ENCODE measurements at regions not wholly inside any gene's neighbourhood (a gene's known extent, or its start where the extent isn't known, plus 50 kb on each side); places are given as distances from the start of the nearest gene placed in this dataset.

- no peak overlapping the region for H3K27ac ChIP-seq
- no peaks in the 10 kb centered on the region for H3K9me2 ChIP-seq (ENCODE audit: insufficient read depth)
- no peaks in the 10 kb centered on the region for H3K4me1 ChIP-seq (replicated peaks; ENCODE audit: insufficient read depth)
- H3K4me3 ChIP-seq, result no peak overlapping the region
- H3K27me3 ChIP-seq (ENCODE audit: insufficient read depth, low read depth), result peaks cover 95% of the 10 kb centered on the region
- H3K4me2 ChIP-seq, result no peak overlapping the region
- H2AFZ ChIP-seq, result no peak overlapping the region
- ChIA-PET POLR2A (ENCODE audit: unreplicated experiment) (no interaction called here), CTCF (no interaction called here)
- no peak for TF ChIP-seq CTCF (conservative IDR thresholded peaks at IDR 0.05)
- no peak for TF ChIP-seq EZH2 (IDR thresholded peaks at IDR 0.05; ENCODE audit: low read depth)
- H3F3A ChIP-seq (ENCODE audit: insufficient read depth, low read depth), result no peaks in the 10 kb centered on the region
- no peaks in the 10 kb centered on the region for H3K79me2 ChIP-seq (ENCODE audit: low read depth)
- no peaks in the 10 kb centered on the region for H4K20me1 ChIP-seq (ENCODE audit: insufficient read depth)
- no peak for DNase-seq
- no peaks in the 10 kb centered on the region for H3K36me3 ChIP-seq (ENCODE audit: low read depth)
- BruUV-seq (replicated peaks), result no TSS peak
- no peaks in the 10 kb centered on the region for H3K9me3 ChIP-seq (ENCODE audit: insufficient read depth, low read depth)
- intact Hi-C loops (cut with micrococcal nuclease; ENCODE audit: unreplicated experiment), result no loop called here
Observed at GRCh38 chr14:104363891-104364760, 215.4 kb upstream of the C14orf180 start.

GRCh38 chr14:104364830-104365229 is 214.7 kb upstream of the C14orf180 start:
- Histone ChIP-seq H4K20me1 (ENCODE audit: insufficient read depth) (no peaks in the 10 kb centered on the region), H3K4me1 (replicated peaks; ENCODE audit: insufficient read depth) (no peaks in the 10 kb centered on the region), H2AFZ (no peak overlapping the region), H3K4me2 (no peak overlapping the region), H3K4me3 (no peak overlapping the region), H3K36me3 (ENCODE audit: low read depth) (no peaks in the 10 kb centered on the region), H3K27me3 (ENCODE audit: insufficient read depth, low read depth) (peaks cover 95% of the 10 kb centered on the region), H3K9me3 (ENCODE audit: insufficient read depth, low read depth) (no peaks in the 10 kb centered on the region), H3K79me2 (ENCODE audit: low read depth) (no peaks in the 10 kb centered on the region), H3F3A (ENCODE audit: insufficient read depth, low read depth) (no peaks in the 10 kb centered on the region), H3K27ac (no peak overlapping the region), H3K9me2 (ENCODE audit: insufficient read depth) (no peaks in the 10 kb centered on the region)
- intact Hi-C loops (cut with micrococcal nuclease; ENCODE audit: unreplicated experiment), result no loop called here
- BruUV-seq (replicated peaks), result no TSS peak
- TF ChIP-seq CTCF (conservative IDR thresholded peaks at IDR 0.05) (no peak), EZH2 (IDR thresholded peaks at IDR 0.05; ENCODE audit: low read depth) (no peak)
- ChIA-PET CTCF (no interaction called here), POLR2A (ENCODE audit: unreplicated experiment) (no interaction called here)
- DNase-seq, result no peak

GRCh38 chr14:104366931-104367865 is 212.4 kb upstream of the C14orf180 start:
- H3K4me3 ChIP-seq, result no peak overlapping the region

More at GRCh38 chr14:104366931-104367865, 212.4 kb upstream of the C14orf180 start:
- no peaks in the 10 kb centered on the region for H3K9me2 ChIP-seq (ENCODE audit: insufficient read depth)
- H3K9me3 ChIP-seq (ENCODE audit: insufficient read depth, low read depth), result no peaks in the 10 kb centered on the region
- ChIA-PET CTCF (no interaction called here), POLR2A (ENCODE audit: unreplicated experiment) (no interaction called here)
- no peak overlapping the region for H2AFZ ChIP-seq
- H3K27me3 ChIP-seq (ENCODE audit: insufficient read depth, low read depth), result peaks cover 95% of the 10 kb centered on the region
- no peaks in the 10 kb centered on the region for H3F3A ChIP-seq (ENCODE audit: insufficient read depth, low read depth)
- no peaks in the 10 kb centered on the region for H3K4me1 ChIP-seq (replicated peaks; ENCODE audit: insufficient read depth)
- no peaks in the 10 kb centered on the region for H3K79me2 ChIP-seq (ENCODE audit: low read depth)
- intact Hi-C loops (cut with micrococcal nuclease; ENCODE audit: unreplicated experiment), result no loop called here
- H3K4me2 ChIP-seq, result no peak overlapping the region
- TF ChIP-seq EZH2 (IDR thresholded peaks at IDR 0.05; ENCODE audit: low read depth) (no peak), CTCF (conservative IDR thresholded peaks at IDR 0.05) (no peak)
- BruUV-seq (replicated peaks), result no TSS peak
- H3K27ac ChIP-seq, result no peak overlapping the region
- no peak for DNase-seq
- H4K20me1 ChIP-seq (ENCODE audit: insufficient read depth), result no peaks in the 10 kb centered on the region
- H3K36me3 ChIP-seq (ENCODE audit: low read depth), result no peaks in the 10 kb centered on the region
